IPS-20b (cell line): ENCODE measurements at regions not wholly inside any gene's neighbourhood (a gene's known extent, or its start where the extent isn't known, plus 50 kb on each side); places are given as distances from the start of the nearest gene placed in this dataset.
"Not testable (repeated sequence)": the region's sequence is repeated elsewhere in the genome, so short reads cannot be mapped to it uniquely, and the experiment has no call there.

Experiments
- H3K27ac ChIP-seq: one replicate; pipeline ENCODE4 v1.5.1; 2013; ENCODE audit warnings: low read length
- H3K27me3 ChIP-seq: 2 replicates; pipeline ENCODE4 v1.6.1; 2013; ENCODE audit warnings: mild to moderate bottlenecking, low read length, inconsistent platforms; ENCODE audit not compliant: insufficient read depth
- H3K36me3 ChIP-seq: 2 replicates; pipeline ENCODE4 v1.6.1; 2013; ENCODE audit warnings: low read depth, mild to moderate bottlenecking, inconsistent platforms, low read length, moderate library complexity; ENCODE audit not compliant: insufficient read depth
- H3K4me1 ChIP-seq: 2 replicates; pipeline ENCODE4 v1.6.1; 2013; ENCODE audit warnings: mild to moderate bottlenecking, control low read depth, inconsistent platforms, low read length, moderate library complexity; ENCODE audit not compliant: insufficient read depth
- H3K4me3 ChIP-seq: 2 replicates; pipeline ENCODE4 v1.5.1; 2013; ENCODE audit warnings: mild to moderate bottlenecking, low read length, inconsistent platforms
- H3K9ac ChIP-seq: 2 replicates; pipeline ENCODE4 v1.6.1; 2013; ENCODE audit warnings: low read depth, mild to moderate bottlenecking, inconsistent platforms, low read length, moderate library complexity
- H3K9me3 ChIP-seq: 2 replicates; pipeline ENCODE4 v1.6.1; 2013; ENCODE audit warnings: mild to moderate bottlenecking, low read depth, low read length, inconsistent platforms; ENCODE audit not compliant: insufficient read depth

- Histone ChIP-seq H3K4me3 (no peak overlapping the region), H3K9ac (no peak overlapping the region), H3K27me3 (no peaks in the 10 kb centered on the region), H3K36me3 (no peaks in the 10 kb centered on the region), H3K4me1 (no peaks in the 10 kb centered on the region), H3K27ac (no peak overlapping the region), H3K9me3 (no peaks in the 10 kb centered on the region)
Observed at GRCh38 chr13:80168089-80168850, 172.7 kb downstream of the SPRY2 start.

- no peaks in the 10 kb centered on the region for H3K9me3 ChIP-seq
- H3K36me3 ChIP-seq, result no peaks in the 10 kb centered on the region
- H3K4me3 ChIP-seq, result no peak overlapping the region
- H3K4me1 ChIP-seq, result no peaks in the 10 kb centered on the region
- H3K9ac ChIP-seq, result no peak overlapping the region
- H3K27me3 ChIP-seq, result no peaks in the 10 kb centered on the region
- H3K27ac ChIP-seq, result no peak overlapping the region
Observed at GRCh38 chr13:80166352-80166751, 174.6 kb downstream of the SPRY2 start.

- Histone ChIP-seq H3K27ac (no peak overlapping the region), H3K9me3 (no peaks in the 10 kb centered on the region), H3K36me3 (no peaks in the 10 kb centered on the region), H3K27me3 (no peaks in the 10 kb centered on the region), H3K4me3 (no peak overlapping the region), H3K4me1 (no peaks in the 10 kb centered on the region), H3K9ac (no peak overlapping the region)
Observed at GRCh38 chr13:80164462-80164861, 176.5 kb downstream of the SPRY2 start.

- Histone ChIP-seq H3K27me3 (no peaks in the 10 kb centered on the region), H3K4me1 (no peaks in the 10 kb centered on the region), H3K36me3 (no peaks in the 10 kb centered on the region)
Observed at GRCh38 chr13:80161896-80162295, 179.0 kb downstream of the SPRY2 start.

GRCh38 chr13:80161219-80161618 is 179.7 kb downstream of the SPRY2 start:
- Histone ChIP-seq H3K9ac (no peak overlapping the region), H3K27ac (no peak overlapping the region), H3K36me3 (no peaks in the 10 kb centered on the region), H3K27me3 (no peaks in the 10 kb centered on the region), H3K4me1 (no peaks in the 10 kb centered on the region), H3K9me3 (no peaks in the 10 kb centered on the region), H3K4me3 (no peak overlapping the region)

More at GRCh38 chr13:80161896-80162295, 179.0 kb downstream of the SPRY2 start:
- no peak overlapping the region for H3K9ac ChIP-seq
- no peak overlapping the region for H3K27ac ChIP-seq
- no peak overlapping the region for H3K4me3 ChIP-seq
- no peaks in the 10 kb centered on the region for H3K9me3 ChIP-seq

GRCh38 chr13:80160110-80160509 is 180.8 kb downstream of the SPRY2 start:
- no peak overlapping the region for H3K9ac ChIP-seq
- no peak overlapping the region for H3K4me3 ChIP-seq
- H3K27me3 ChIP-seq, result no peaks in the 10 kb centered on the region
- H3K4me1 ChIP-seq, result no peaks in the 10 kb centered on the region
- H3K9me3 ChIP-seq, result no peaks in the 10 kb centered on the region
- H3K27ac ChIP-seq, result no peak overlapping the region
- no peaks in the 10 kb centered on the region for H3K36me3 ChIP-seq

- no peak overlapping the region for H3K9ac ChIP-seq
- no peaks in the 10 kb centered on the region for H3K4me1 ChIP-seq
- H3K4me3 ChIP-seq, result no peak overlapping the region
- no peaks in the 10 kb centered on the region for H3K27me3 ChIP-seq
- no peaks in the 10 kb centered on the region for H3K36me3 ChIP-seq
- no peaks in the 10 kb centered on the region for H3K9me3 ChIP-seq
- no peak overlapping the region for H3K27ac ChIP-seq
Observed at GRCh38 chr13:80157261-80157932, 183.5 kb downstream of the SPRY2 start.

GRCh38 chr13:80152142-80152541 is 188.8 kb downstream of the SPRY2 start:
- not testable (repeated sequence) for H3K4me1 ChIP-seq, H3K36me3 ChIP-seq, H3K9me3 ChIP-seq, H3K27me3 ChIP-seq, H3K27ac ChIP-seq, H3K4me3 ChIP-seq, H3K9ac ChIP-seq

GRCh38 chr13:80151016-80151415 is 189.9 kb downstream of the SPRY2 start:
- Histone ChIP-seq H3K9me3 (no peaks in the 10 kb centered on the region), H3K4me3 (no peak overlapping the region), H3K27ac (no peak overlapping the region), H3K36me3 (no peaks in the 10 kb centered on the region), H3K27me3 (no peaks in the 10 kb centered on the region), H3K4me1 (no peaks in the 10 kb centered on the region), H3K9ac (no peak overlapping the region)

GRCh38 chr13:80149736-80150135 is 191.2 kb downstream of the SPRY2 start:
- H3K27ac ChIP-seq, result no peak overlapping the region
- no peaks in the 10 kb centered on the region for H3K36me3 ChIP-seq
- H3K4me1 ChIP-seq, result no peaks in the 10 kb centered on the region
- no peak overlapping the region for H3K9ac ChIP-seq
- H3K27me3 ChIP-seq, result no peaks in the 10 kb centered on the region
- no peaks in the 10 kb centered on the region for H3K9me3 ChIP-seq
- H3K4me3 ChIP-seq, result no peak overlapping the region

GRCh38 chr13:80145171-80145690 is 195.7 kb downstream of the SPRY2 start:
- Histone ChIP-seq H3K9ac (no peak overlapping the region), H3K36me3 (no peaks in the 10 kb centered on the region), H3K4me3 (no peak overlapping the region), H3K4me1 (peaks cover 4% of the 10 kb centered on the region; the same call in 1 of the 2 replicates), H3K9me3 (no peaks in the 10 kb centered on the region), H3K27me3 (no peaks in the 10 kb centered on the region), H3K27ac (no peak overlapping the region)

- H3K9ac ChIP-seq, result no peak overlapping the region
- H3K36me3 ChIP-seq, result no peaks in the 10 kb centered on the region
- H3K4me1 ChIP-seq, result peaks cover 4% of the 10 kb centered on the region; the same call in 1 of the 2 replicates
- H3K27ac ChIP-seq, result no peak overlapping the region
- no peak overlapping the region for H3K4me3 ChIP-seq
- no peaks in the 10 kb centered on the region for H3K27me3 ChIP-seq
- H3K9me3 ChIP-seq, result no peaks in the 10 kb centered on the region
Observed at GRCh38 chr13:80144493-80144892, 196.4 kb downstream of the SPRY2 start.
